PFSK-1 (cell line): ENCODE measurements at regions not wholly inside any gene's neighbourhood (a gene's known extent, or its start where the extent isn't known, plus 50 kb on each side); places are given as distances from the start of the nearest gene placed in this dataset.

Source experiments
- FOXP2 ChIP-seq: optimal IDR thresholded peaks from 2 replicates; pipeline ENCODE3; 2011; ENCODE audit warnings: borderline replicate concordance, control low read depth, inconsistent platforms; ENCODE audit not compliant: insufficient read depth; ENCODE audit errors: extremely low read length, extremely low read depth
- POLR2AphosphoS5 ChIP-seq: IDR thresholded peaks from 2 replicates; pipeline ENCODE4 v1.6.1; 2012; ENCODE audit warnings: low read depth, mild to moderate bottlenecking, control low read depth, low read length, moderate library complexity
- REST ChIP-seq, 2 experiments: IDR thresholded peaks; 2 replicates each; pipeline versions ENCODE4 v1.6.1 to v1.8.0; 2011 to 2012; ENCODE audit warnings: low read depth in 2 of 2, low read length in 2 of 2, control low read depth in 1 of 2, inconsistent platforms in 1 of 2, mild to moderate bottlenecking in 1 of 2, moderate library complexity in 1 of 2; ENCODE audit not compliant: insufficient read depth in 1 of 2
- SIN3A ChIP-seq: IDR thresholded peaks from 2 replicates; pipeline ENCODE4 v1.6.1; 2012; ENCODE audit warnings: mild to moderate bottlenecking, low read length, moderate library complexity, borderline replicate concordance; ENCODE audit not compliant: insufficient read depth
- TAF1 ChIP-seq: IDR thresholded peaks from 2 replicates; pipeline ENCODE4 v1.6.1; 2012; ENCODE audit warnings: low read length, control low read depth, borderline replicate concordance; ENCODE audit not compliant: insufficient read depth

GRCh38 chr16:72715267-72715666 lies 332.7 kb downstream of the ZFHX3 start:
- TF ChIP-seq TAF1 (no peak), POLR2AphosphoS5 (no peak), REST (IDR thresholded peaks at IDR 0.05; ENCODE audit: insufficient read depth in 1 of 2, low read depth in 2 of 2, low read length in 2 of 2) (no peak), FOXP2 (no peak), SIN3A (no peak)

- TF ChIP-seq POLR2AphosphoS5 (no peak), SIN3A (no peak), REST (IDR thresholded peaks at IDR 0.05; ENCODE audit: insufficient read depth in 1 of 2, low read depth in 2 of 2, low read length in 2 of 2) (no peak), TAF1 (no peak), FOXP2 (no peak)
These were observed 336.1 kb downstream of the ZFHX3 start for GRCh38 chr16:72711823-72712222.

GRCh38 chr16:72705801-72706200 lies 342.1 kb downstream of the ZFHX3 start:
- TF ChIP-seq TAF1 (no peak), REST (IDR thresholded peaks at IDR 0.05; ENCODE audit: insufficient read depth in 1 of 2, low read depth in 2 of 2, low read length in 2 of 2) (no peak), SIN3A (no peak)

GRCh38 chr16:72704746-72705372 lies 343.1 kb downstream of the ZFHX3 start:
- TF ChIP-seq FOXP2, result no peak
- TF ChIP-seq SIN3A, result no peak
- TF ChIP-seq TAF1, result no peak
- TF ChIP-seq POLR2AphosphoS5, result no peak
- no peak for TF ChIP-seq REST (IDR thresholded peaks at IDR 0.05; ENCODE audit: insufficient read depth in 1 of 2, low read depth in 2 of 2, low read length in 2 of 2)

- TF ChIP-seq SIN3A (no peak), TAF1 (no peak), REST (IDR thresholded peaks at IDR 0.05; ENCODE audit: insufficient read depth in 1 of 2, low read depth in 2 of 2, low read length in 2 of 2) (no peak), FOXP2 (no peak), POLR2AphosphoS5 (no peak)
These were observed 358.1 kb downstream of the ZFHX3 start for GRCh38 chr16:72689851-72690250.
